Gastrocnemius medialis (tissue), 4 donors: ENCODE measurements at regions not wholly inside any gene's neighbourhood (a gene's known extent, or its start where the extent isn't known, plus 50 kb on each side); places are given as distances from the start of the nearest gene placed in this dataset.

Experiments used
- ATAC-seq, 2 donors: fragments of 150-250 bp; one replicate each; pipeline ENCODE4 v1.9.1; 2016
- DNase-seq, 2 donors: peaks; one replicate each; pipeline ENCODE4 v3.0.0-alpha.2; 2019
- H3K27ac ChIP-seq, 4 donors: fragments of 200-600 bp; sonication (generic); 1 replicate in 1 of 4; 2 replicates in 3 of 4; pipeline ENCODE4 v1.5.1; 2016 to 2018; ENCODE audit warnings: mild to moderate bottlenecking in 2 of 4, moderate library complexity in 1 of 4
- H3K27me3 ChIP-seq, 3 donors: fragments of 200-600 bp; sonication (generic) in 2 of 3; 1 replicate in 1 of 3; 2 replicates in 2 of 3; pipeline versions ENCODE4 v1.5.1 to v1.6.0; 2016 to 2019; ENCODE audit warnings: mild to moderate bottlenecking in 1 of 3, moderate library complexity in 1 of 3
- H3K36me3 ChIP-seq, 2 donors: fragments of 200-600 bp; sonication (generic) in 1 of 2; one replicate each; pipeline ENCODE4 v1.5.1; 2017 to 2018
- H3K4me1 ChIP-seq, 2 donors: fragments of 200-600 bp; sonication (generic) in 1 of 2; one replicate each; pipeline ENCODE4 v1.5.1; 2016 to 2017; ENCODE audit warnings: mild to moderate bottlenecking in 2 of 2
- H3K4me3 ChIP-seq, 4 donors: fragments of 200-600 bp; sonication (generic) in 3 of 4; 1 replicate in 1 of 4; 2 replicates in 3 of 4; pipeline ENCODE4 v1.5.1; 2016 to 2019; ENCODE audit warnings: mild to moderate bottlenecking in 2 of 4
- H3K9me3 ChIP-seq, 3 donors: fragments of 200-600 bp; sonication (generic) in 2 of 3; 1 replicate in 1 of 3; 2 replicates in 2 of 3; pipeline ENCODE4 v1.5.1; 2016 to 2019
- POLR2A ChIP-seq, 2 donors: fragments of 450-650 bp; IDR thresholded peaks; one replicate each; pipeline ENCODE4 v1.6.1; 2017; ENCODE audit warnings: antibody characterized with exemption in 2 of 2, mild to moderate bottlenecking in 2 of 2, moderate library complexity in 2 of 2
- in situ Hi-C, 4 donors: fragments of 200-750 bp; cut with MboI; loops; one replicate each; pipeline versions ENCODE4 v1.15.0 to v1.8.0; 2017; ENCODE audit warnings: low sequenced_read_pairs in 4 of 4
- intact Hi-C: fragments of 100-400 bp; cut with DNase I; formaldehyde crosslinking; loops from one replicate; pipeline ENCODE4 v1.15.1; 2023; ENCODE audit warnings: low total_unique reads
- TF ChIP-seq, protein P1 (sequence below), 5 experiments: fragments of 450-650 bp in 3 of 5; fragments of 200-600 bp in 2 of 5; sonication (generic) in 2 of 5; IDR thresholded peaks in 4 of 5; conservative IDR thresholded peaks in 1 of 5; 1 replicate in 4 of 5; 2 replicates in 1 of 5; pipeline ENCODE4 v1.5.1; 2016 to 2019; ENCODE audit warnings: antibody characterized with exemption in 5 of 5, mild to moderate bottlenecking in 3 of 5, moderate library complexity in 3 of 5

DNA sequence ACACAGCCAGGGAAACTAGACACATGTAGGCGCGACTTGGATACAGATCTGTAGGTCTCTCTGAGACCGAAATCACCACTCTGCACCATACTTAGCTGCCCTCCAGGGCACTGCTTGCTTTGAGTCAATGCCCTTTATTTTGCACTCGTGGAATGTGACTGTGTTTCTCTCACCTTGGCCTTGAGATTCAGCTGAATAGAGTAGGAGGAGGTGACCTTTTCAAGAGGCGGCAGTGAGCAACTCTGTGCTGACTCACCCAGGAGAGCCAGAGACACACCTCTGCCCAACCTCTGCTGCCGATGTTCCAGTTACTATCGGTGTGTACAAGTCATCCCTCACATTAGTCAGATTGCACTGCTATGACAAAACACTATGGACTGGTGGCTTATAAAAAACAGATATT lies 583.4 kb downstream of the VRK1 start:
- no peak overlapping the region for H3K27ac ChIP-seq
- ATAC-seq = no peak
- H3K27me3 ChIP-seq = no peaks in the 10 kb centered on the region
- H3K4me1 ChIP-seq = no peaks in the 10 kb centered on the region
- intact Hi-C loops = no loop called here
- TF ChIP-seq POLR2A (IDR thresholded peaks at IDR 0.05) = no peak
- TF ChIP-seq, protein P1, sequence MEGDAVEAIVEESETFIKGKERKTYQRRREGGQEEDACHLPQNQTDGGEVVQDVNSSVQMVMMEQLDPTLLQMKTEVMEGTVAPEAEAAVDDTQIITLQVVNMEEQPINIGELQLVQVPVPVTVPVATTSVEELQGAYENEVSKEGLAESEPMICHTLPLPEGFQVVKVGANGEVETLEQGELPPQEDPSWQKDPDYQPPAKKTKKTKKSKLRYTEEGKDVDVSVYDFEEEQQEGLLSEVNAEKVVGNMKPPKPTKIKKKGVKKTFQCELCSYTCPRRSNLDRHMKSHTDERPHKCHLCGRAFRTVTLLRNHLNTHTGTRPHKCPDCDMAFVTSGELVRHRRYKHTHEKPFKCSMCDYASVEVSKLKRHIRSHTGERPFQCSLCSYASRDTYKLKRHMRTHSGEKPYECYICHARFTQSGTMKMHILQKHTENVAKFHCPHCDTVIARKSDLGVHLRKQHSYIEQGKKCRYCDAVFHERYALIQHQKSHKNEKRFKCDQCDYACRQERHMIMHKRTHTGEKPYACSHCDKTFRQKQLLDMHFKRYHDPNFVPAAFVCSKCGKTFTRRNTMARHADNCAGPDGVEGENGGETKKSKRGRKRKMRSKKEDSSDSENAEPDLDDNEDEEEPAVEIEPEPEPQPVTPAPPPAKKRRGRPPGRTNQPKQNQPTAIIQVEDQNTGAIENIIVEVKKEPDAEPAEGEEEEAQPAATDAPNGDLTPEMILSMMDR (IDR thresholded peaks at IDR 0.05 in 4 of 5, conservative IDR thresholded peaks at IDR 0.05 in 1 of 5) = no peak
- no peak overlapping the region for H3K4me3 ChIP-seq
- H3K36me3 ChIP-seq = no peaks in the 10 kb centered on the region
- DNase-seq = no peak
- H3K9me3 ChIP-seq = no peaks in the 10 kb centered on the region
- in situ Hi-C loops = no loop called here

DNA sequence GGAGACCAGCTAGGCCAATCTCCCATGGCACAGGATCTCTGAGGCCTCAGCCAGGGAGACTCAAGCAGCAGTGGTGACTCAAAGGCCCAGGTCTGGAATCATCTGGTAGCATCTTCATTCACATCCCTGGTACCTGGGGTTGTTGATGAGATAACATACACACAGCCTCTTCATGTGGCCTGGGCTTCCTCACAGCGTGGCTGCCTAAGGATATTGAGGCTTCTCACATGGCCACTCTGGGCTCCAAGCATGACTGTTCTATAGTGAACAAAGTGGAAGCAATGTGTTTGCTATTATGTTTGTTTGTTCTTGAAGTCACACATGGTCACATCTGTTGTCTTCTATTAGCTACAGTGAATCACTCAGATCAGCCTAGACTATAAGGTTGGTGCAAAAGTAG lies 584.1 kb downstream of the VRK1 start:
- intact Hi-C loops (no loop called here), in situ Hi-C loops (no loop called here)
- no peak overlapping the region for H3K27ac ChIP-seq
- no peaks in the 10 kb centered on the region for H3K27me3 ChIP-seq
- H3K36me3 ChIP-seq = no peaks in the 10 kb centered on the region
- ATAC-seq (no peak), DNase-seq (no peak)
- no peak overlapping the region for H3K4me3 ChIP-seq
- TF ChIP-seq POLR2A (IDR thresholded peaks at IDR 0.05) = no peak
- TF ChIP-seq, protein P1 (IDR thresholded peaks at IDR 0.05 in 4 of 5, conservative IDR thresholded peaks at IDR 0.05 in 1 of 5) = no peak
- H3K4me1 ChIP-seq = no peaks in the 10 kb centered on the region
- no peaks in the 10 kb centered on the region for H3K9me3 ChIP-seq

DNA sequence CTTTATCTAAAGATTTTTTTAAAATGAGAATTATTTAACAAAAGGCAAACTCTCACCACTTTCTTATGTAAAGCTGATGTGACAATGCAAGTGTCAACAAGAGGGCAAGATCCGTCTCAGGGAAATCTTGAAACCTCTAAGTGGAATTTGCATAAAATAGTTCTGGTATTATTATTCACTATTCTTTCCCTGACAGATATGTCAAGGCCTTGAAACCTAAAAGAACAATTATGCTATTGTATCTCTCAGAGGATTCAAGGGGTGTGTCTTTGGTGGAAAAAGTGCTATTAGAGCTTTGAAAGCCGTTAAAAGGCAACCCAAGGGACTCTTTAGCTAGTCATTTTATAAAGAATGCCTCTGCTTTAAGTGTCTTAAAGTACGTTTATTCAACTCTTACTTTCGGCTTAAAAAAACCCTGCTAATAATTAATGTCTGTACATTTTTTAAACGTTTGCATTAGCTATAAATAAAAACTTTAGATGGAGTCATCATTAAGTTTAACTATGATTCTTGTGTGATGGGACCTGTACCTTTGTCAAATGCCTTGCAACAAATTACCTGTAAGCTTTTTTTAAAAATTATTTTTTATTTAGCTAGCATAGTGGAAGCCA lies 585.5 kb downstream of the VRK1 start:
- no peak for DNase-seq
- no peak for TF ChIP-seq POLR2A (IDR thresholded peaks at IDR 0.05)
- TF ChIP-seq, protein P1 (IDR thresholded peaks at IDR 0.05 in 4 of 5, conservative IDR thresholded peaks at IDR 0.05 in 1 of 5) = no peak
- Histone ChIP-seq H3K27ac (no peak overlapping the region), H3K4me1 (no peaks in the 10 kb centered on the region), H3K27me3 (no peaks in the 10 kb centered on the region), H3K36me3 (no peaks in the 10 kb centered on the region), H3K4me3 (no peak overlapping the region), H3K9me3 (no peaks in the 10 kb centered on the region)
- intact Hi-C loops = no loop called here
- no peak for ATAC-seq
- in situ Hi-C loops = no loop called here

DNA sequence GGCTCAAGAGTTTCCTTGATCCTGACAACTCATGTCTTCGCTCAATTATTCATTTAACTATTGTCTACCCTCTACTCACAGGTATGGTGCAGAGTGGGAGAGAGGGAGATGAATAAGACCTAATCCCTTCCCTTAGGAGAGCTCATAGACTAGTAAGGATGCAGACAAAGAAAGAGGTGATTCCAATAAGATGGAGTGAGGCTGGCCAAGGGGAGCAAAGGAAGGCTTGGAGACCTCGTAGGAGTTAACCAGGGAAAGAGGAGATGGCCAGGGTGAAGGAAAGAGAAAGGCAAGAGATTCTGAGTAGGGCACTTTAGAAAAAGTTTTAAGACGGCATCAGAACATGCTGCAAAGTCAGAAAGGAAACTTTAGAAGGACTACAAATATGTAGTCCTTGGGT lies 588.5 kb downstream of the VRK1 start:
- Histone ChIP-seq H3K9me3 (no peaks in the 10 kb centered on the region), H3K36me3 (no peaks in the 10 kb centered on the region), H3K27ac (no peak overlapping the region), H3K27me3 (no peaks in the 10 kb centered on the region), H3K4me3 (no peak overlapping the region), H3K4me1 (no peaks in the 10 kb centered on the region)
- ATAC-seq (no peak), DNase-seq (no peak)
- intact Hi-C loops (no loop called here), in situ Hi-C loops (no loop called here)
- TF ChIP-seq, protein P1 (IDR thresholded peaks at IDR 0.05 in 4 of 5, conservative IDR thresholded peaks at IDR 0.05 in 1 of 5) = no peak
- no peak for TF ChIP-seq POLR2A (IDR thresholded peaks at IDR 0.05)
